Esophagus (tissue), 2 donors: ENCODE measurements at regions not wholly inside any gene's neighbourhood (a gene's known extent, or its start where the extent isn't known, plus 50 kb on each side); places are given as distances from the start of the nearest gene placed in this dataset.

Source experiments
- H3K27ac ChIP-seq, 2 donors: one replicate each; pipeline ENCODE4 v1.5.1; 2013; ENCODE audit warnings: low read depth in 2 of 2, mild to moderate bottlenecking in 2 of 2, inconsistent platforms in 1 of 2, low read length in 1 of 2, moderate library complexity in 1 of 2
- H3K27me3 ChIP-seq, 2 donors: one replicate each; pipeline ENCODE4 v1.6.1; 2013; ENCODE audit warnings: low read length in 2 of 2, control low read depth in 1 of 2, mild to moderate bottlenecking in 1 of 2; ENCODE audit not compliant: insufficient read depth in 2 of 2, control insufficient read depth in 1 of 2
- H3K36me3 ChIP-seq, 2 donors: one replicate each; pipeline ENCODE4 v1.6.1; 2013; ENCODE audit warnings: low read length in 1 of 2; ENCODE audit not compliant: control insufficient read depth in 2 of 2, insufficient read depth in 2 of 2
- H3K4me1 ChIP-seq, 2 donors: one replicate each; pipeline ENCODE4 v1.6.1; 2013; ENCODE audit warnings: low read length in 1 of 2; ENCODE audit not compliant: control insufficient read depth in 2 of 2, insufficient read depth in 2 of 2
- H3K4me3 ChIP-seq, 2 donors: one replicate each; pipeline ENCODE4 v1.5.1; 2013; ENCODE audit warnings: low read length in 2 of 2, mild to moderate bottlenecking in 2 of 2, low read depth in 1 of 2, moderate library complexity in 1 of 2
- H3K9me3 ChIP-seq, 2 donors: one replicate each; pipeline ENCODE4 v1.6.1; 2013; ENCODE audit warnings: mild to moderate bottlenecking in 2 of 2, low read depth in 1 of 2, low read length in 1 of 2, moderate library complexity in 1 of 2; ENCODE audit not compliant: control insufficient read depth in 2 of 2, insufficient read depth in 1 of 2
- WGBS, 2 donors: extraction: QIAGEN DNeasy Blood & Tissue Kit; methylation state at CpG; one replicate each; pipeline ENCODE4 v1.1.7; 2013; 5-methylcytosine and 5-hydroxymethylcytosine counted together
- donor health status: healthy with polysubstance abuse.
- donor health status: Bipolar disorder and iron deficiency.

DNA sequence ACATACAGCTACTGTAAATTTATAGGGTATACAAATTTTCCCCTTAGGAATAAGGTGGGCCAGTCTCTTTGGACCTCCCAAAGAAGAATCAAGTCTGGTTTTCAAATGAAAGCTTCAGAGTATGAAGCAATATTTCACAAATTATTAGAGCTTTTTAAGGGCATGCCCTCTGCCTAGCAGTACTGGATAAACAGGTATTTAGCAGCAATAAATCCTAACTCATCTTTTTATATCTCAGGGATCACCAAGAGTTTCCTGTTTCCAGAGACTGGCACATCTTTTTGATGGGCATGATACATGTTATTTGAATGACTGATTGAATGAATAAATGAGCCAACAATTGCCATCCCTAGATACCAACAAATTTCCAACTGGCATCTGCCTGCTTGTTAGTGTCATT is 190.4 kb downstream of the NRIP1 start:
- Histone ChIP-seq H3K4me1 (peaks cover 0 to 7% of the 10 kb centered on the region in 2 donors), H3K4me3 (no peak overlapping the region), H3K36me3 (no peaks in the 10 kb centered on the region), H3K27ac (no peak overlapping the region), H3K9me3 (no peaks in the 10 kb centered on the region), H3K27me3 (no peaks in the 10 kb centered on the region)

DNA sequence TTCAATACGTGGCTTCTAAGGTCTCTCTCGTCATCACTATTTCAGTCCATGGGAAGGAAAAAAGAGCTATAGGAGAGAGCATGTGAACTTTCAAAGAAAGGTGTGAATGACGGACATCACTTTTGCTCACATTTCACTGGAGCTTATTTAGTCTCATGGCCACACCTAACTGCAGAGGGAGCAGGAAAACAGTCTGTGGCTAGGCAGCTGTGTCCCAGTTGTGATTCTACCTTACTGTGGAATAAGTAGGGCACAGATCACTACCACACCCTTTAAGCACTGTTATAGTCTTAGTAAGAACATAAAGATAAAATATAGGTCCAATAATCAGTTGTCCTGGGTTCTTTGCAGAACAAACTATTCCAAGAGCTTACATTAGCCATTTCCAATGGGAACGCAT is 192.9 kb downstream of the NRIP1 start:
- peaks cover 0 to 7% of the 10 kb centered on the region in 2 donors for H3K4me1 ChIP-seq

DNA sequence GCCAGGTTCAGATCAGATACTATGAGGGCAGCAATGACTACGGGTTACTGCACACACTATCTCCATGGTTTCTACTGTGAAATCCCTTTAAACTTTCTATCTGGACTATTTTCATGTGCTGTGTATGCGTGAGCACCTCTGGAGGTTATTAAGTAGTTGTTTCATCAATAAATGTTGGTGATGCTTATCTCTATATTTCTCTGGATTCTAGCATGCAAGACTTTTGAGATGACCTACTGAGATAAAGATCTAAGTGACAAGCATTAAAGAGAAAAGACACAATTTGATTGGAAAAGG is 194.0 kb downstream of the NRIP1 start:
- H3K27me3 ChIP-seq = no peaks in the 10 kb centered on the region
- H3K4me3 ChIP-seq = no peak overlapping the region
- no peak overlapping the region for H3K27ac ChIP-seq
- no peaks in the 10 kb centered on the region for H3K36me3 ChIP-seq
- WGBS, 2 donors = 47 to 54% methylated on average over 2 of the region's 2 CpGs
- peaks cover 0 to 2% of the 10 kb centered on the region in 2 donors for H3K4me1 ChIP-seq
- no peaks in the 10 kb centered on the region for H3K9me3 ChIP-seq

More for the DNA sequence above, 192.9 kb downstream of the NRIP1 start:
- Histone ChIP-seq H3K36me3 (no peaks in the 10 kb centered on the region), H3K27me3 (no peaks in the 10 kb centered on the region), H3K4me3 (no peak overlapping the region), H3K9me3 (no peaks in the 10 kb centered on the region), H3K27ac (no peak overlapping the region)
- WGBS, 2 donors = 96% methylated on average over 4 of the region's 4 CpGs

GRCh38 chr21:14869984-14870852 is 194.6 kb downstream of the NRIP1 start:
- Histone ChIP-seq H3K27me3 (no peaks in the 10 kb centered on the region), H3K9me3 (no peaks in the 10 kb centered on the region), H3K27ac (no peak overlapping the region), H3K4me1 (peaks cover 0 to 2% of the 10 kb centered on the region in 2 donors), H3K36me3 (no peaks in the 10 kb centered on the region), H3K4me3 (no peak overlapping the region)
- WGBS, 2 donors = 42 to 49% methylated on average over 5 of the region's 5 CpGs

- H3K4me1 ChIP-seq = peaks cover 0 to 2% of the 10 kb centered on the region in 2 donors
- no peak overlapping the region for H3K27ac ChIP-seq
- 71 to 75% methylated on average over 3 of the region's 3 CpGs for WGBS, 2 donors
- H3K4me3 ChIP-seq = no peak overlapping the region
- no peaks in the 10 kb centered on the region for H3K9me3 ChIP-seq
- no peaks in the 10 kb centered on the region for H3K27me3 ChIP-seq
- H3K36me3 ChIP-seq = no peaks in the 10 kb centered on the region
Observed at GRCh38 chr21:14866859-14867765, 197.7 kb downstream of the NRIP1 start.

DNA sequence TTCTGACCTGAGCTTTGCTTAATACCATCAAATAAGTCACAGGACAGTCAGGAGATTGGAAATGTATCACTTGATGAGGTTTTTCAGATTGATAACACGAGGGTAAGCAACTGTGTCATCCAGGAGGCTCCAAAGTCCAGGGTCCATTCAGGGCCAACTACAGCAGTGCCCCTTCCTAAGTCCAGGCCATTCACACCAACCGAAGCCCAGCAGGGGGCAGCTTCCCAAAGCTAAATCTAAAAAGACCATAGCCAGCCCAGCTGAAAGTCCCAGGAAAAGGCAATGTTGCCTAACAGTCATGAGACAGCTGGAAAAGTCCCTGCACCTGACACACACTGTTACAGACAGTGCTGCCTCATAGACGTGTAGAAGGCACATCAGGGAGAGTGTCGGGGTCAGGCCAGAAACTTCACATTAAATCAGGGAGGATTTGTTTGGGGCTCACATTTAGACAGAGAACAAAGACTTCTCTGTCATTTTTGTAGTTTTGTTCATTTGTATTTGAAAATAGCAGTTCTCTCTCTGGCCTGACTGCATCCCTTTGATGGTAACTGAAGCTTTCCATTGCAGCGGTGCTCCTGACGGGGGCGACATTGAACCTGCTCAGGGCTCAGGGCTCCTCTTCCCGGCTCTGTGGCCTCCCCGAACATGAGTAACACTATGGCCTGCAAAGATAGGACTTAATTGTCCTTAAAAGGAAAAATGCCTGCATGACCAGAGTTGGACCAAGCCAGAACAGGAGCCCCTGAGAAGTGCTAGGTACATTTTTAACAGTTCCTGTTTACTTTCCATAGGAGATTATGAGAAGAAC is 200.4 kb downstream of the NRIP1 start:
- Histone ChIP-seq H3K27ac (no peak overlapping the region), H3K4me1 (peaks cover 0 to 2% of the 10 kb centered on the region in 2 donors)

DNA sequence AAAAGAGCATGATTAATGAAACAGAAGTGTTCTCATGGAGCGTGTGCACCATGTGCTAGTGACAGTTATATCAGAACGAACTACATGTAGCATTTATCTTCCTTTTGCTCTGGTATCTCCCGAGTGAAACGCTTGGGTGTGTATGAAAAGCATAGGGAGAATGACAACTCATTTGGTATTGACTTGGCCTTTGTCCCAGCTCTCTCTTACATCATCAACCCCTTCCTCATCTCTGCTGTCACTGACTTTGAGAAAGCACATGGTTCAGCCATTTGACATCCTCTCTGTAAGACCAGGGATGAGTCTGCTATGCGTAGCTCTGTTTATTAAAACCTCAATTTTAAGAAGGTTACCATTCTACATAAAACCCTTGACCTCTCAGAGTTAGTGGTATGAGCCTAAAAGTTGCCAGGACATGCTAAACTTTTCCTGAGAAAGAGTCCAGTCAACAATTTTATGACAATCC is 201.0 kb downstream of the NRIP1 start:
- no peak overlapping the region for H3K27ac ChIP-seq
- WGBS, 2 donors = 68 to 74% methylated on average over 5 of the region's 5 CpGs
- H3K36me3 ChIP-seq = no peaks in the 10 kb centered on the region
- peaks cover 0 to 2% of the 10 kb centered on the region in 2 donors for H3K4me1 ChIP-seq
- H3K27me3 ChIP-seq = no peaks in the 10 kb centered on the region
- no peaks in the 10 kb centered on the region for H3K9me3 ChIP-seq
- no peak overlapping the region for H3K4me3 ChIP-seq

More for the DNA sequence above, 200.4 kb downstream of the NRIP1 start:
- no peaks in the 10 kb centered on the region for H3K27me3 ChIP-seq
- H3K9me3 ChIP-seq = no peaks in the 10 kb centered on the region
- no peaks in the 10 kb centered on the region for H3K36me3 ChIP-seq
- no peak overlapping the region for H3K4me3 ChIP-seq
- 47 to 59% methylated on average over 9 of the region's 9 CpGs for WGBS, 2 donors

GRCh38 chr21:14862794-14863720 is 201.7 kb downstream of the NRIP1 start:
- Histone ChIP-seq H3K9me3 (no peaks in the 10 kb centered on the region), H3K27ac (no peak overlapping the region), H3K4me3 (no peak overlapping the region), H3K36me3 (no peaks in the 10 kb centered on the region), H3K27me3 (no peaks in the 10 kb centered on the region), H3K4me1 (peaks cover 0 to 2% of the 10 kb centered on the region in 2 donors)
- 33 to 34% methylated on average over 5 of the region's 5 CpGs for WGBS, 2 donors
